ENCODE measurements at regions not wholly inside any gene's neighbourhood (a gene's known extent, or its start where the extent isn't known, plus 50 kb on each side); places are given as distances from the start of the nearest gene placed in this dataset.
A peak's percentile ranks its signal among the peaks of the same experiment; 100 is the strongest.

- no peak overlapping the region; a peak in 1 of 7 replicates for H3K27ac Mint-ChIP-seq
- Histone ChIP-seq H3K27me3 (ENCODE audit: insufficient read depth, low read length) (no peaks in the 10 kb centered on the region), H2BK5ac (ENCODE audit: insufficient read length, low read length) (no peak overlapping the region), H3K18ac (ENCODE audit: insufficient read length, low read depth, low read length) (no peak overlapping the region), H4K20me1 (ENCODE audit: control insufficient read depth, insufficient read depth, insufficient read length) (no peaks in the 10 kb centered on the region), H3K23me2 (ENCODE audit: insufficient read length, low read depth, low read length, poor library complexity, severe bottlenecking) (no peaks in the 10 kb centered on the region), H3K4ac (ENCODE audit: low read depth, low read length) (no peak overlapping the region), H4K5ac (ENCODE audit: insufficient read length, low read depth, low read length) (no peak overlapping the region), H3K79me2 (ENCODE audit: insufficient read depth, low read length) (no peaks in the 10 kb centered on the region), H4K8ac (replicated peaks; ENCODE audit: insufficient read length, low read depth, low read length) (no peak overlapping the region), H3K79me1 (ENCODE audit: insufficient read depth, low read depth, low read length, poor library complexity, severe bottlenecking) (no peaks in the 10 kb centered on the region), H3K14ac (ENCODE audit: insufficient read depth, low read length) (no peak overlapping the region), H2BK12ac (ENCODE audit: insufficient read length, low read depth, low read length) (no peak overlapping the region), H4K91ac (ENCODE audit: insufficient read length, low read depth, low read length) (no peak overlapping the region), H2AK5ac (ENCODE audit: insufficient read length, low read length) (no peak overlapping the region), H3K27ac (ENCODE audit: insufficient read length, low read depth, low read length) (no peak overlapping the region), H2AFZ (ENCODE audit: low read length) (no peak overlapping the region), H3K56ac (ENCODE audit: insufficient read length, low read depth, low read length) (no peak overlapping the region), H3K9me3 (ENCODE audit: control insufficient read depth, low read depth, low read length) (no peaks in the 10 kb centered on the region), H3T11ph (ENCODE audit: low read length) (no peak overlapping the region), H3K9ac (ENCODE audit: extremely low read depth, insufficient read length, low read length) (no peak overlapping the region), H3K4me1 (ENCODE audit: insufficient read depth, low read length) (no peaks in the 10 kb centered on the region), H3K23ac (ENCODE audit: insufficient read length, low read depth, low read length) (no peak overlapping the region), H2BK20ac (ENCODE audit: low read depth, low read length, poor library complexity, severe bottlenecking) (no peak overlapping the region), H2BK120ac (ENCODE audit: low read depth, low read length, poor library complexity, severe bottlenecking) (no peak overlapping the region), H3K4me2 (ENCODE audit: insufficient read depth, insufficient read length, low read length) (no peak overlapping the region), H2BK15ac (ENCODE audit: low read depth, low read length) (no peak overlapping the region)
- peaks cover 4 to 7% of the 10 kb centered on the region in 2 experiments; a peak in 2 of 4 replicates for H3K4me1 Mint-ChIP-seq
- peak; percentile 67 for DNase-seq
- TF ChIP-seq CTCF (conservative IDR thresholded peaks at IDR 0.05), result peak; percentile 77
- H3K4me3 Mint-ChIP-seq, result no peak overlapping the region
- H3K36me3 Mint-ChIP-seq (ENCODE audit: insufficient read depth in 1 of 3, low read depth in 3 of 3), result no peaks in the 10 kb centered on the region
- no peaks in the 10 kb centered on the region for H3K9me3 Mint-ChIP-seq
- no CpG with 5 or more reads among the region's 1 CpG for WGBS (ENCODE audit: extremely low coverage, insufficient read length, low lambda C conversion rate)
- no peaks in the 10 kb centered on the region for H3K27me3 Mint-ChIP-seq (ENCODE audit: low read depth)
Observed at GRCh38 chr14:61860294-61860918, 98.2 kb downstream of the SNAPC1 start.

Measured in H9 (cell line).